NT2/D1 (cell line): ENCODE measurements at regions not wholly inside any gene's neighbourhood (a gene's known extent, or its start where the extent isn't known, plus 50 kb on each side); places are given as distances from the start of the nearest gene placed in this dataset.

Experiments
- SUZ12 ChIP-seq: IDR thresholded peaks from 2 replicates; pipeline ENCODE4 v1.6.1; 2011; ENCODE audit not compliant: insufficient read length, insufficient read depth; ENCODE audit errors: extremely low read depth
- YY1 ChIP-seq: IDR thresholded peaks from 2 replicates; pipeline ENCODE4 v1.6.1; 2011; ENCODE audit not compliant: insufficient read length, insufficient read depth
- ZNF274 ChIP-seq: IDR thresholded peaks from 2 replicates; pipeline ENCODE4 v1.6.1; 2011; ENCODE audit warnings: mild to moderate bottlenecking, low read depth, low read length

GRCh38 chr10:130714742-130715467 is 578.7 kb downstream of the GLRX3 start:
- no peak for TF ChIP-seq ZNF274
- TF ChIP-seq YY1 = no peak
- no peak for TF ChIP-seq SUZ12
